Thyroid gland (tissue), 4 donors: ENCODE measurements at regions not wholly inside any gene's neighbourhood (a gene's known extent, or its start where the extent isn't known, plus 50 kb on each side); places are given as distances from the start of the nearest gene placed in this dataset.

ENCODE experiments used
- POLR2A ChIP-seq, 2 donors: fragments of 450-650 bp; IDR thresholded peaks; one replicate each; pipeline ENCODE4 v1.6.1; 2017; ENCODE audit warnings: antibody characterized with exemption in 2 of 2, mild to moderate bottlenecking in 2 of 2, moderate library complexity in 1 of 2
- TF ChIP-seq, protein P1 (sequence below), 6 experiments: fragments of 200-600 bp in 3 of 6; fragments of 450-650 bp in 3 of 6; sonication (generic) in 3 of 6; IDR thresholded peaks; one replicate each; pipeline ENCODE4 v1.5.1; 2016 to 2019; ENCODE audit warnings: antibody characterized with exemption in 6 of 6, mild to moderate bottlenecking in 2 of 6, inconsistent platforms in 1 of 6, moderate library complexity in 1 of 6

DNA sequence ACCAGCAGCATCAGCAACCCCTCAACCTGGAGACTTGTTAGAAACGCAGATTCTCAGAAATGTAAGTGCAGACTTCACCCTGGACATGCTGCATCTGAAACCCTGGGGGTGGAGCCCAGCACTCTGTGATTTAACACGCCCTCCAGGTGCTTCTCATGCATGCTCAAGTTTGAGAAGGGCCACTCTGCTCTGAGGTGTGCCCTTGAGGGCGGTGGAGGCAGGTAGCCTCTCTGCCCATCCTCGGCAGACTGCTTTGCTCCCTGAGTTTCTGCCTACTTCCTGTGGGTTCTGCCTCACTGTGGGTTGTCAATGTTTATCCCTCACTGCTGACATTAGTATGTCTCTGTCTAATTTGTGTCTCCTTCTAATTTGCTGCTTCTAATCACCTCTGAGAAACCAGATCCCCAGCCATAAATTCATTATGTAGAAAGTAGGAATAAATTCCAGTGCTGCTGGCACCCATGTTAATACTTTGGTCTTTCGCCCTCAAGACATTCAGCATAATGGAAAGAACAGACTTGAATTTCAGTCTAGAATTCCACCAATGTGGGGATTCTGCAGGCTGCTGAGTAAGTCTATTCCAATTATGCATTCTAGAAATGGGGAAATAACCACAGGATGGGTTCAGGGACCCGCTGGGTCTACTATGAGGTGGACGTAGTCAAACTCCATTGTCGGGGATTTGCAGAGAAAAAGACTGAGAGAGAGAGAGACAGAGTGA is 51.3 kb upstream of the CYSLTR2 start:
- TF ChIP-seq, protein P1, sequence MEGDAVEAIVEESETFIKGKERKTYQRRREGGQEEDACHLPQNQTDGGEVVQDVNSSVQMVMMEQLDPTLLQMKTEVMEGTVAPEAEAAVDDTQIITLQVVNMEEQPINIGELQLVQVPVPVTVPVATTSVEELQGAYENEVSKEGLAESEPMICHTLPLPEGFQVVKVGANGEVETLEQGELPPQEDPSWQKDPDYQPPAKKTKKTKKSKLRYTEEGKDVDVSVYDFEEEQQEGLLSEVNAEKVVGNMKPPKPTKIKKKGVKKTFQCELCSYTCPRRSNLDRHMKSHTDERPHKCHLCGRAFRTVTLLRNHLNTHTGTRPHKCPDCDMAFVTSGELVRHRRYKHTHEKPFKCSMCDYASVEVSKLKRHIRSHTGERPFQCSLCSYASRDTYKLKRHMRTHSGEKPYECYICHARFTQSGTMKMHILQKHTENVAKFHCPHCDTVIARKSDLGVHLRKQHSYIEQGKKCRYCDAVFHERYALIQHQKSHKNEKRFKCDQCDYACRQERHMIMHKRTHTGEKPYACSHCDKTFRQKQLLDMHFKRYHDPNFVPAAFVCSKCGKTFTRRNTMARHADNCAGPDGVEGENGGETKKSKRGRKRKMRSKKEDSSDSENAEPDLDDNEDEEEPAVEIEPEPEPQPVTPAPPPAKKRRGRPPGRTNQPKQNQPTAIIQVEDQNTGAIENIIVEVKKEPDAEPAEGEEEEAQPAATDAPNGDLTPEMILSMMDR (IDR thresholded peaks at IDR 0.05): no peak
- TF ChIP-seq POLR2A (IDR thresholded peaks at IDR 0.05): no peak
